ENCODE measurements at regions not wholly inside any gene's neighbourhood (a gene's known extent, or its start where the extent isn't known, plus 50 kb on each side); places are given as distances from the start of the nearest gene placed in this dataset.
A peak's percentile ranks its signal among the peaks of the same experiment; 100 is the strongest.

DNA sequence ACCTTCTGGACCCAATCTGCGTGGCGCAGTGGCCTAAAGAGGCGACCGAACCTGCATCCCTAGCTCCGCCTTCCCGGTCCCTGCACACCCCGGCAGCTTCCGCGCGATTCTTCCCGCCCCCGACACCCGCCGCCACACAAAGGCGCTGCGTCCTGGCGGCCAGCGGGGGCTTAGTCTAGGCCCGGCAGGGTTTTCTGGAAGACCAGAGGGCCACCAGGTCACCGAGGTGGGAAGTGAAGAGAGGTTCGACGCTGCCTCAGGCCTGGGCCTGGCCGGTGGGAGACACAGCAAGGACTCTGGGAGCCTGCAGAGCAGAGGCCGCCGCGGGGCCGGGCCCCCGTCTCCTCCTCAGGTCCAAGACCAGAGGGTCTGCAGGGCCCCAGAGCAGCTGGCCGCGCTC is 154.9 kb downstream of the OR2B2 start:
- 0% methylated on average over 19 of the region's 30 CpGs for WGBS (ENCODE audit: insufficient coverage)
- peak; percentile 22 to 42 (median 41) for DNase-seq

DNA sequence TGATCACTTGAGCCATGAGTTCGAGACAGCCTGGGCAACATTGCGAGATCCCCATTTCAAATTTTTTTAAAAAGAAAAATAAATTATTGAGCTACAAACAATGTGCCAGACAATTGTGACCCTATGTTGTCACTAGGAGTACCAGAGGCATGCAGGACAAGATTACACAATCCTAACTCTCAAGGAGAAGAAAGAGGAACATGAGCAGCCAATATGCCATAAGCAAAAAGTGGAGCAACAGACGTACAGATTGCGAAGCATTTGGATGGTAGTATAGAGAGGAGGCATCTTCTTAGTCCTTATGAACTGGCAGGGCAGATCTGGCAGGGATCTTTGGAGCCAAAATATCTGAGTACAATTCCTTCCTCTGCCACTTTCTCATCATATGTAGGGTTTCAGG is 156.4 kb downstream of the OR2B2 start:
- Histone ChIP-seq H3K27me3 (replicated peaks in 2 of 5; ENCODE audit: control insufficient read depth in 4 of 5, insufficient read depth in 5 of 5, low read length in 4 of 5) (no peaks in the 10 kb centered on the region), H3K9me3 (ENCODE audit: control extremely low read depth in 1 of 5, control insufficient read depth in 4 of 5, insufficient read depth in 2 of 5, low read depth in 1 of 5, low read length in 4 of 5) (no peaks in the 10 kb centered on the region), H3K27ac (ENCODE audit: insufficient read depth in 1 of 2, low read depth in 1 of 2, low read length in 2 of 2, poor library complexity in 1 of 2, severe bottlenecking in 2 of 2) (no peak overlapping the region), H3K4me3 (ENCODE audit: control insufficient read depth in 1 of 7, extremely low read depth in 1 of 7, insufficient read depth in 4 of 7, low read depth in 2 of 7, low read length in 6 of 7) (no peak overlapping the region), H3K4me1 (ENCODE audit: control extremely low read depth in 1 of 4, control insufficient read depth in 4 of 4, insufficient read depth in 4 of 4, low read length in 3 of 4) (peaks cover 0 to 36% (median 22%) of the 10 kb centered on the region in 4 experiments), H3K36me3 (ENCODE audit: control insufficient read depth in 4 of 4, insufficient read depth in 4 of 4, low read length in 3 of 4) (no peaks in the 10 kb centered on the region)
- DNase-seq, result peak in 2 of 3 donors; percentile 70 to 78
- ChIA-PET POLR2A (interaction anchor here (0.9 kb wide), 1 partner anchor 109 kb away, joined by 3 read pairs; a partner anchor contains a TSS), CTCF (interaction anchor here (0.6 to 11.0 kb wide), 7 partner anchors 10 to 569 kb away, joined by 3 to 111 read pairs (median 3); no protein-coding TSS in a partner anchor)
- 81% methylated on average over 3 of the region's 4 CpGs for WGBS (ENCODE audit: insufficient coverage)

More for the DNA sequence above, 154.9 kb downstream of the OR2B2 start:
- ChIA-PET CTCF (interaction anchor here (1.0 to 11.0 kb wide), 5 partner anchors 13 to 121 kb away, joined by 3 to 111 read pairs (median 3); no protein-coding TSS in a partner anchor), POLR2A (interaction anchor here (1.1 kb wide), 1 partner anchor 15 kb away, joined by 3 read pairs; no protein-coding TSS in a partner anchor)
- Histone ChIP-seq H3K27ac (ENCODE audit: insufficient read depth in 1 of 2, low read depth in 1 of 2, low read length in 2 of 2, poor library complexity in 1 of 2, severe bottlenecking in 2 of 2) (peak overlapping the region in 1 of 2 experiments; percentile 43), H3K4me3 (ENCODE audit: control insufficient read depth in 1 of 7, extremely low read depth in 1 of 7, insufficient read depth in 4 of 7, low read depth in 2 of 7, low read length in 6 of 7) (peak overlapping the region; percentile 46 to 82 (median 67)), H3K9me3 (ENCODE audit: control extremely low read depth in 1 of 5, control insufficient read depth in 4 of 5, insufficient read depth in 2 of 5, low read depth in 1 of 5, low read length in 4 of 5) (no peaks in the 10 kb centered on the region), H3K36me3 (ENCODE audit: control insufficient read depth in 4 of 4, insufficient read depth in 4 of 4, low read length in 3 of 4) (no peaks in the 10 kb centered on the region), H3K27me3 (replicated peaks in 2 of 5; ENCODE audit: control insufficient read depth in 4 of 5, insufficient read depth in 5 of 5, low read length in 4 of 5) (no peaks in the 10 kb centered on the region), H3K4me1 (ENCODE audit: control extremely low read depth in 1 of 4, control insufficient read depth in 4 of 4, insufficient read depth in 4 of 4, low read length in 3 of 4) (peaks cover 0 to 33% (median 25%) of the 10 kb centered on the region in 4 experiments)

DNA sequence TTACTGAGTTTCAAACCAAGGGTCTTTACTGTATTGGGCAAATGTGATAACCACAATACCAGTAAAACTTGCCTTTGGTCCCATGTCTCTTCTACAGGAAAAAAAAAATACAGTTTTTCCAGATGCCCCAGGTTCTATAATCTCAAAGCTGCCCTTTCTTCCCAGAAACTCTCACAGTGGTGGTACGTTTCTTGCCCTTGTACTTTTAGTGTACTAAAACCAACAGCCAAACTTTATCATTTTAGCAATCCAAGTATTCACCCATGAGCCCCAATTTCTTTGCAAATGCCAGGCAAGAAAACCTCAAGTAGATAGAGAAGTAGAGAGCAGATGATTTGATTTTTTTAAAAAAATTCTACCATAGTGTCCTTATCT is 157.8 kb downstream of the OR2B2 start:
- peak overlapping the region in 5 of 7 experiments; percentile 57 to 97 (median 83) for H3K4me3 ChIP-seq (ENCODE audit: control insufficient read depth in 1 of 7, extremely low read depth in 1 of 7, insufficient read depth in 4 of 7, low read depth in 2 of 7, low read length in 6 of 7)
- H3K4me1 ChIP-seq (ENCODE audit: control extremely low read depth in 1 of 4, control insufficient read depth in 4 of 4, insufficient read depth in 4 of 4, low read length in 3 of 4), result peaks cover 0 to 36% (median 20%) of the 10 kb centered on the region in 4 experiments
- H3K27ac ChIP-seq (ENCODE audit: insufficient read depth in 1 of 2, low read depth in 1 of 2, low read length in 2 of 2, poor library complexity in 1 of 2, severe bottlenecking in 2 of 2), result peak overlapping the region in 1 of 2 experiments; percentile 89
- no peaks in the 10 kb centered on the region for H3K9me3 ChIP-seq (ENCODE audit: control extremely low read depth in 1 of 5, control insufficient read depth in 4 of 5, insufficient read depth in 2 of 5, low read depth in 1 of 5, low read length in 4 of 5)
- DNase-seq, result peak in 1 of 3 donors; percentile 31
- WGBS (ENCODE audit: insufficient coverage), result no CpG with 5 or more reads among the region's 1 CpG
- no peaks in the 10 kb centered on the region for H3K36me3 ChIP-seq (ENCODE audit: control insufficient read depth in 4 of 4, insufficient read depth in 4 of 4, low read length in 3 of 4)
- ChIA-PET CTCF (interaction anchor here (0.7 to 11.0 kb wide), 7 partner anchors 8 to 577 kb away, joined by 3 to 111 read pairs (median 3); no protein-coding TSS in a partner anchor), POLR2A (no interaction called here)
- no peaks in the 10 kb centered on the region for H3K27me3 ChIP-seq (replicated peaks in 2 of 5; ENCODE audit: control insufficient read depth in 4 of 5, insufficient read depth in 5 of 5, low read length in 4 of 5)

DNA sequence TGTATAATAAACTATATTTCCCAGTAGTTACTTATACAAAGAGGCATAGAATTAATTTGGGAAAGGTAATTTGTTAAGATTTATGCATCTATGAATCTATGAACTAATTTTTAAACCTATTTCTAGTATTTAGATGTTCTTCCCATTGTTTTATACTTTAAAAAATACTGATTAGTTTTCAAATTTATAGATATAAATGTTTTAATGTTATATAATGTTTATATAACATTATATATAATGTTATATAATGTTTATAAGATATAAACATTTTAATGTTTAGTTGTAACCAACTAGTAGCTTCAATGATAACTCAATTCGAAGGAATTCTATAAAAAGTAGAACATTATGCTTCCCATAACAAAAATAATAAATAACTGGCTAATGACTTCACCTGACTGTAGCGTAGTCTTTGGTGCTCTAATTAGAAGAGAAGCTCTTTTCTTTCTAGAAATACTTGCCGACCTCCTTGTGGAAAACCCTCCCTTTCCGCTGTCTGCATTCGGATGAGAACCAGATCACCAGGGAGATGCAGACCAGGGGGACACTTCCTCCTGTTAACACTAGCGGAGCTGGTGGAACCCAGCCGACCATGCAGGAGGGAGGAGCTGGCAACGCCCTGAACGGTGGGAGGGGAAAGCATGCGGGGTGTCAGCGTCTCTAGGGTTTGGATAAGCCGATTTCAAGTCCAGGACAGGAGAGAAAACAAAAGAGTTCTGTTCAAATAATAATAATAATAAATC is 158.4 kb downstream of the OR2B2 start:
- Histone ChIP-seq H3K4me1 (ENCODE audit: control extremely low read depth in 1 of 4, control insufficient read depth in 4 of 4, insufficient read depth in 4 of 4, low read length in 3 of 4) (peaks cover 0 to 36% (median 20%) of the 10 kb centered on the region in 4 experiments), H3K9me3 (ENCODE audit: control extremely low read depth in 1 of 5, control insufficient read depth in 4 of 5, insufficient read depth in 2 of 5, low read depth in 1 of 5, low read length in 4 of 5) (no peaks in the 10 kb centered on the region), H3K4me3 (ENCODE audit: control insufficient read depth in 1 of 7, extremely low read depth in 1 of 7, insufficient read depth in 4 of 7, low read depth in 2 of 7, low read length in 6 of 7) (peak overlapping the region in 6 of 7 experiments; percentile 57 to 97 (median 78)), H3K27me3 (replicated peaks in 2 of 5; ENCODE audit: control insufficient read depth in 4 of 5, insufficient read depth in 5 of 5, low read length in 4 of 5) (no peaks in the 10 kb centered on the region), H3K36me3 (ENCODE audit: control insufficient read depth in 4 of 4, insufficient read depth in 4 of 4, low read length in 3 of 4) (no peaks in the 10 kb centered on the region), H3K27ac (ENCODE audit: insufficient read depth in 1 of 2, low read depth in 1 of 2, low read length in 2 of 2, poor library complexity in 1 of 2, severe bottlenecking in 2 of 2) (peak overlapping the region in 1 of 2 experiments; percentile 89)
- DNase-seq, result peak; percentile 88 to 90 (median 89)
- POLR2A ChIA-PET, result interaction anchor here (0.6 to 1.3 kb wide), 2 partner anchors 9 to 69 kb away, joined by 4 to 6 read pairs; no protein-coding TSS in a partner anchor
- 3% methylated on average over 6 of the region's 12 CpGs for WGBS (ENCODE audit: insufficient coverage)
- CTCF ChIA-PET, result interaction anchor here (0.7 to 11.0 kb wide), 7 partner anchors 8 to 577 kb away, joined by 3 to 111 read pairs (median 3); no protein-coding TSS in a partner anchor

DNA sequence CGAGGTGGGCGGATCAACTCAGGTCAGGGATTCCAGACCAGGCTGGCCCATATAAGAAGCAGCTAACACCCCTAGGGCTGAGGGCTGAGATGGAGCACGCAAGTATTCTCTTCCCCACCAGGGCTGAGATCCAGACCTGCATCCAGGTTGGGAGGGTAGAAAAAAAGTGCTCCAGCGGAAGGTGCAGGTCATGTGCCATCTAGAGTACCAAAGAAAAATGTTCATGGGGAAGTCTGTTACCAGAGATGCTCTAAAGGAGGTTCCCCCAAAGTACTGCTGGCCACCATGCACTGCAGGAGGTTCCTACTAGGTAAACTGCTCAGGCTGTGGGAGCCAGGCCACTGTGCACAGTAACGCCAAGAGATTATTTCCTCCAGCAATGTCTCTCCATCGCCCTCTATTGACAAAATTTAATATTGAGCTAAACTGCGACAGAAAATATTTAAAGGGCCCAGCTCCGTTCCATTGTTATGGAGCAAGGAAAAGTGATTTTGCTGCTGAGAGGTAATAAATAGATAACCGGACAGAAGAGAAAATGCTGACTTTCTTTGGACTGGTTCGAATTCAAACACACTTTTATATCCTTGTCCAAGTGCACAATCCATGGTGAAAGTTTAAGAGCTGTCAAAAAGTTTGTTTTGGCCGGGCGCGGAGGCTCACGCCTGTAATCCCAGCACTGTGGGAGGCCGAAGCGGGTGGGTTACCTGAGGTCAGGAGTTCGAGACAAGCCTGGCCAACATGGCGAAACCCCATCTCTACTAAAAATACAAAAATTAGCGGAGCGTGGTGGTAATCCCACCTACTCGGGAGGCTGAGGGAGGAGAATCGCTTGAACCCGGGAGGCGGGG is 159.9 kb downstream of the OR2B2 start:
- POLR2A ChIA-PET, result interaction anchor here (0.7 to 1.0 kb wide), 2 partner anchors 14 to 279 kb away, joined by 3 read pairs; partner anchors contain the start of gene ZNF184
- Histone ChIP-seq H3K4me1 (ENCODE audit: control extremely low read depth in 1 of 4, control insufficient read depth in 4 of 4, insufficient read depth in 4 of 4, low read length in 3 of 4) (peaks cover 0 to 25% (median 13%) of the 10 kb centered on the region in 4 experiments), H3K36me3 (ENCODE audit: control insufficient read depth in 4 of 4, insufficient read depth in 4 of 4, low read length in 3 of 4) (no peaks in the 10 kb centered on the region), H3K4me3 (ENCODE audit: control insufficient read depth in 1 of 7, extremely low read depth in 1 of 7, insufficient read depth in 4 of 7, low read depth in 2 of 7, low read length in 6 of 7) (peak overlapping the region; percentile 41 to 97 (median 83)), H3K9me3 (ENCODE audit: control extremely low read depth in 1 of 5, control insufficient read depth in 4 of 5, insufficient read depth in 2 of 5, low read depth in 1 of 5, low read length in 4 of 5) (no peaks in the 10 kb centered on the region), H3K27ac (ENCODE audit: insufficient read depth in 1 of 2, low read depth in 1 of 2, low read length in 2 of 2, poor library complexity in 1 of 2, severe bottlenecking in 2 of 2) (peak overlapping the region; percentile 82 to 89), H3K27me3 (replicated peaks in 2 of 5; ENCODE audit: control insufficient read depth in 4 of 5, insufficient read depth in 5 of 5, low read length in 4 of 5) (no peaks in the 10 kb centered on the region)
- CTCF ChIA-PET, result interaction anchor here (0.6 to 1.6 kb wide), 18 partner anchors 9 to 607 kb away, joined by 3 to 9 read pairs (median 3); no protein-coding TSS in a partner anchor
- 42% methylated on average over 9 of the region's 24 CpGs for WGBS (ENCODE audit: insufficient coverage)
- peak; percentile 86 to 91 (median 89) for DNase-seq

- Histone ChIP-seq H3K36me3 (ENCODE audit: control insufficient read depth in 4 of 4, insufficient read depth in 4 of 4, low read length in 3 of 4) (no peaks in the 10 kb centered on the region), H3K4me1 (ENCODE audit: control extremely low read depth in 1 of 4, control insufficient read depth in 4 of 4, insufficient read depth in 4 of 4, low read length in 3 of 4) (peaks cover 0 to 5% (median 0%) of the 10 kb centered on the region in 4 experiments), H3K27ac (ENCODE audit: insufficient read depth in 1 of 2, low read depth in 1 of 2, low read length in 2 of 2, poor library complexity in 1 of 2, severe bottlenecking in 2 of 2) (no peak overlapping the region), H3K27me3 (replicated peaks in 2 of 5; ENCODE audit: control insufficient read depth in 4 of 5, insufficient read depth in 5 of 5, low read length in 4 of 5) (peaks cover 5 to 20% (median 8%) of the 10 kb centered on the region in 5 experiments), H3K4me3 (ENCODE audit: control insufficient read depth in 1 of 7, extremely low read depth in 1 of 7, insufficient read depth in 4 of 7, low read depth in 2 of 7, low read length in 6 of 7) (no peak overlapping the region), H3K9me3 (ENCODE audit: control extremely low read depth in 1 of 5, control insufficient read depth in 4 of 5, insufficient read depth in 2 of 5, low read depth in 1 of 5, low read length in 4 of 5) (no peaks in the 10 kb centered on the region)
- POLR2A ChIA-PET, result no interaction called here
- no peak for DNase-seq
- CTCF ChIA-PET, result no interaction called here
- WGBS (ENCODE audit: insufficient coverage), result 96% methylated on average over 5 of the region's 7 CpGs
Observed at GRCh38 chr6:27748661-27749060, 163.5 kb downstream of the OR2B2 start.

All from common myeloid progenitor, CD34-positive (primary cell).